ENCODE measurements at regions not wholly inside any gene's neighbourhood (a gene's known extent, or its start where the extent isn't known, plus 50 kb on each side); places are given as distances from the start of the nearest gene placed in this dataset.

DNA sequence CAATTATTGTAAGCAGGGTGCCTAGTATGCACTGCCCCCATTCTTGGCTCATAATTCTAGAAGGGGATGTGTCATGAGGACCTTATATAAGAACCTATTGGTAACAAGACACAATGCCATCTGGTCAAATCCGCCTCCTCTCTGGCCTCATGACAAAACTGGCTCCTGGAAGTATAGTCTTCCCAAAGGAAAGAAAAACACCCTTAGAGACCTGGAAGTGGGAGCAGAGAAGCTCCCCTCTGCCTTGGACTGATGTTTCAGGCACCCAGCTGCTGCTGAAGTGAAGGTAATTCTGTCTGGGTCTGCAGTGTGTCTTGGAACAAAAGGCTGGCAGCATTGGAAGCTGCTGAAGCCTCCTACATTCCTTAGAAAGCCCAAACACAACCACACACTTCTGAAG lies 107.2 kb upstream of the CLSTN2 start:
- TF ChIP-seq, protein P1, sequence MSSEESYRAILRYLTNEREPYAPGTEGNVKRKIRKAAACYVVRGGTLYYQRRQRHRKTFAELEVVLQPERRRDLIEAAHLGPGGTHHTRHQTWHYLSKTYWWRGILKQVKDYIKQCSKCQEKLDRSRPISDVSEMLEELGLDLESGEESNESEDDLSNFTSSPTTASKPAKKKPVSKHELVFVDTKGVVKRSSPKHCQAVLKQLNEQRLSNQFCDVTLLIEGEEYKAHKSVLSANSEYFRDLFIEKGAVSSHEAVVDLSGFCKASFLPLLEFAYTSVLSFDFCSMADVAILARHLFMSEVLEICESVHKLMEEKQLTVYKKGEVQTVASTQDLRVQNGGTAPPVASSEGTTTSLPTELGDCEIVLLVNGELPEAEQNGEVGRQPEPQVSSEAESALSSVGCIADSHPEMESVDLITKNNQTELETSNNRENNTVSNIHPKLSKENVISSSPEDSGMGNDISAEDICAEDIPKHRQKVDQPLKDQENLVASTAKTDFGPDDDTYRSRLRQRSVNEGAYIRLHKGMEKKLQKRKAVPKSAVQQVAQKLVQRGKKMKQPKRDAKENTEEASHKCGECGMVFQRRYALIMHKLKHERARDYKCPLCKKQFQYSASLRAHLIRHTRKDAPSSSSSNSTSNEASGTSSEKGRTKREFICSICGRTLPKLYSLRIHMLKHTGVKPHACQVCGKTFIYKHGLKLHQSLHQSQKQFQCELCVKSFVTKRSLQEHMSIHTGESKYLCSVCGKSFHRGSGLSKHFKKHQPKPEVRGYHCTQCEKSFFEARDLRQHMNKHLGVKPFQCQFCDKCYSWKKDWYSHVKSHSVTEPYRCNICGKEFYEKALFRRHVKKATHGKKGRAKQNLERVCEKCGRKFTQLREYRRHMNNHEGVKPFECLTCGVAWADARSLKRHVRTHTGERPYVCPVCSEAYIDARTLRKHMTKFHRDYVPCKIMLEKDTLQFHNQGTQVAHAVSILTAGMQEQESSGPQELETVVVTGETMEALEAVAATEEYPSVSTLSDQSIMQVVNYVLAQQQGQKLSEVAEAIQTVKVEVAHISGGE (tag by site-specific recombination; conservative IDR thresholded peaks at IDR 0.05; ENCODE audit: low read depth): no peak
- TF ChIP-seq BCL11A (tag by site-specific recombination; IDR thresholded peaks at IDR 0.05; ENCODE audit: low read depth) (no peak), ZNF561 (tag by site-specific recombination; IDR thresholded peaks at IDR 0.05; ENCODE audit: borderline replicate concordance) (no peak), ZEB2 (tag by site-specific recombination; IDR thresholded peaks at IDR 0.05) (no peak), ZNF510 (tag by site-specific recombination; IDR thresholded peaks at IDR 0.05; ENCODE audit: insufficient replicate concordance) (no peak), ZNF830 (tag by site-specific recombination; IDR thresholded peaks at IDR 0.05; ENCODE audit: low read depth) (no peak)
- TF ChIP-seq, protein P2, sequence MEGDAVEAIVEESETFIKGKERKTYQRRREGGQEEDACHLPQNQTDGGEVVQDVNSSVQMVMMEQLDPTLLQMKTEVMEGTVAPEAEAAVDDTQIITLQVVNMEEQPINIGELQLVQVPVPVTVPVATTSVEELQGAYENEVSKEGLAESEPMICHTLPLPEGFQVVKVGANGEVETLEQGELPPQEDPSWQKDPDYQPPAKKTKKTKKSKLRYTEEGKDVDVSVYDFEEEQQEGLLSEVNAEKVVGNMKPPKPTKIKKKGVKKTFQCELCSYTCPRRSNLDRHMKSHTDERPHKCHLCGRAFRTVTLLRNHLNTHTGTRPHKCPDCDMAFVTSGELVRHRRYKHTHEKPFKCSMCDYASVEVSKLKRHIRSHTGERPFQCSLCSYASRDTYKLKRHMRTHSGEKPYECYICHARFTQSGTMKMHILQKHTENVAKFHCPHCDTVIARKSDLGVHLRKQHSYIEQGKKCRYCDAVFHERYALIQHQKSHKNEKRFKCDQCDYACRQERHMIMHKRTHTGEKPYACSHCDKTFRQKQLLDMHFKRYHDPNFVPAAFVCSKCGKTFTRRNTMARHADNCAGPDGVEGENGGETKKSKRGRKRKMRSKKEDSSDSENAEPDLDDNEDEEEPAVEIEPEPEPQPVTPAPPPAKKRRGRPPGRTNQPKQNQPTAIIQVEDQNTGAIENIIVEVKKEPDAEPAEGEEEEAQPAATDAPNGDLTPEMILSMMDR (tag by site-specific recombination; IDR thresholded peaks at IDR 0.05): no peak
- TF ChIP-seq, protein P3, sequence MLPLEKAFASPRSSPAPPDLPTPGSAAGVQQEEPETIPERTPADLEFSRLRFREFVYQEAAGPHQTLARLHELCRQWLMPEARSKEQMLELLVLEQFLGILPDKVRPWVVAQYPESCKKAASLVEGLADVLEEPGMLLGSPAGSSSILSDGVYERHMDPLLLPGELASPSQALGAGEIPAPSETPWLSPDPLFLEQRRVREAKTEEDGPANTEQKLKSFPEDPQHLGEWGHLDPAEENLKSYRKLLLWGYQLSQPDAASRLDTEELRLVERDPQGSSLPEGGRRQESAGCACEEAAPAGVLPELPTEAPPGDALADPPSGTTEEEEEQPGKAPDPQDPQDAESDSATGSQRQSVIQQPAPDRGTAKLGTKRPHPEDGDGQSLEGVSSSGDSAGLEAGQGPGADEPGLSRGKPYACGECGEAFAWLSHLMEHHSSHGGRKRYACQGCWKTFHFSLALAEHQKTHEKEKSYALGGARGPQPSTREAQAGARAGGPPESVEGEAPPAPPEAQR (tag by site-specific recombination; IDR thresholded peaks at IDR 0.05): no peak

All from HEK293 (cell line).